Thyroid gland (tissue), 4 donors: ENCODE measurements at regions not wholly inside any gene's neighbourhood (a gene's known extent, or its start where the extent isn't known, plus 50 kb on each side); places are given as distances from the start of the nearest gene placed in this dataset.

ENCODE experiments used
- DNase-seq, 2 donors: peaks; one replicate each; pipeline ENCODE4 v3.0.0-alpha.2; 2019
- H3K27ac ChIP-seq, 3 donors: fragments of 200-600 bp; sonication (generic); 1 replicate in 2 of 3; 2 replicates in 1 of 3; pipeline ENCODE4 v1.5.1; 2016 to 2019; ENCODE audit warnings: mild to moderate bottlenecking in 1 of 3, moderate library complexity in 1 of 3
- H3K27me3 ChIP-seq: fragments of 200-600 bp; sonication (generic); one replicate; pipeline ENCODE4 v1.5.1; 2019
- H3K36me3 ChIP-seq, 2 donors: fragments of 200-600 bp; sonication (generic); one replicate each; pipeline ENCODE4 v1.5.1; 2016 to 2019
- H3K4me1 ChIP-seq, 2 donors: fragments of 200-600 bp; sonication (generic); one replicate each; pipeline ENCODE4 v1.5.1; 2017 to 2019
- H3K4me3 ChIP-seq, 3 donors: fragments of 200-600 bp; sonication (generic); replicated peaks in 1 of 3; 1 replicate in 2 of 3; 2 replicates in 1 of 3; pipeline ENCODE4 v1.5.1; 2016; ENCODE audit warnings: mild to moderate bottlenecking in 1 of 3
- H3K9me3 ChIP-seq: fragments of 200-600 bp; sonication (generic); one replicate; pipeline ENCODE4 v1.5.1; 2017
- POLR2A ChIP-seq, 2 donors: fragments of 450-650 bp; IDR thresholded peaks; one replicate each; pipeline ENCODE4 v1.6.1; 2017; ENCODE audit warnings: antibody characterized with exemption in 2 of 2, mild to moderate bottlenecking in 2 of 2, moderate library complexity in 1 of 2
- WGBS, 2 donors: methylation state at CpG; one replicate each; pipeline ENCODE4 v1.1.5; 2017; 5-methylcytosine and 5-hydroxymethylcytosine counted together
- intact Hi-C: fragments of 100-400 bp; cut with DNase I; formaldehyde crosslinking; loops from one replicate; pipeline ENCODE4 v1.15.1; 2023
- TF ChIP-seq, protein P1 (sequence below), 6 experiments: fragments of 200-600 bp in 3 of 6; fragments of 450-650 bp in 3 of 6; sonication (generic) in 3 of 6; IDR thresholded peaks; one replicate each; pipeline ENCODE4 v1.5.1; 2016 to 2019; ENCODE audit warnings: antibody characterized with exemption in 6 of 6, mild to moderate bottlenecking in 2 of 6, inconsistent platforms in 1 of 6, moderate library complexity in 1 of 6

DNA sequence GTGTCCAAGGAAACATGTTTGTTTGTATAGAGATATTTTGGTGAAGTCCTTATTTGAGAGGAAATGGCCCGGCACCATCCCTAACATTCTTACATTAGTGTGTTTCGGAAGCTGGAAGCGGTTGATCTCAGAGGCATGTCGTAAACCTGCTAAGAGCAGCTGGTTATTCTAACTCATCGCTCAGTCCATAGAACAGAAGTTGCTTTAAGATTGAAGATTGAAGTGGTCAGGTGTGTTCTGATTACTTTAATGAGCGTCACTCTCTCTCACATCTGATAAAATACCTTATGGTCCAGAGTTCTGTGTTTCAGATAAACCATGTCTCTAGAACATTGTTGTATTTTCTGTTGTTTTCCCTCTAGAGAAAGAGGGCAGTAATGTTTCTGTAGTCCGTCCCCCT is 60.2 kb upstream of the FLT1 start:
- Histone ChIP-seq H3K4me3 (no peak overlapping the region), H3K4me1 (peaks cover 25% of the 10 kb centered on the region in 2 donors), H3K27me3 (no peaks in the 10 kb centered on the region), H3K9me3 (no peaks in the 10 kb centered on the region), H3K36me3 (no peaks in the 10 kb centered on the region), H3K27ac (no peak overlapping the region)
- intact Hi-C loops, result no loop called here
- no peak for DNase-seq
- TF ChIP-seq, protein P1, sequence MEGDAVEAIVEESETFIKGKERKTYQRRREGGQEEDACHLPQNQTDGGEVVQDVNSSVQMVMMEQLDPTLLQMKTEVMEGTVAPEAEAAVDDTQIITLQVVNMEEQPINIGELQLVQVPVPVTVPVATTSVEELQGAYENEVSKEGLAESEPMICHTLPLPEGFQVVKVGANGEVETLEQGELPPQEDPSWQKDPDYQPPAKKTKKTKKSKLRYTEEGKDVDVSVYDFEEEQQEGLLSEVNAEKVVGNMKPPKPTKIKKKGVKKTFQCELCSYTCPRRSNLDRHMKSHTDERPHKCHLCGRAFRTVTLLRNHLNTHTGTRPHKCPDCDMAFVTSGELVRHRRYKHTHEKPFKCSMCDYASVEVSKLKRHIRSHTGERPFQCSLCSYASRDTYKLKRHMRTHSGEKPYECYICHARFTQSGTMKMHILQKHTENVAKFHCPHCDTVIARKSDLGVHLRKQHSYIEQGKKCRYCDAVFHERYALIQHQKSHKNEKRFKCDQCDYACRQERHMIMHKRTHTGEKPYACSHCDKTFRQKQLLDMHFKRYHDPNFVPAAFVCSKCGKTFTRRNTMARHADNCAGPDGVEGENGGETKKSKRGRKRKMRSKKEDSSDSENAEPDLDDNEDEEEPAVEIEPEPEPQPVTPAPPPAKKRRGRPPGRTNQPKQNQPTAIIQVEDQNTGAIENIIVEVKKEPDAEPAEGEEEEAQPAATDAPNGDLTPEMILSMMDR (IDR thresholded peaks at IDR 0.05), result no peak
- TF ChIP-seq POLR2A (IDR thresholded peaks at IDR 0.05), result no peak
- WGBS, 2 donors, result 82 to 88% methylated on average over 7 of the region's 7 CpGs

DNA sequence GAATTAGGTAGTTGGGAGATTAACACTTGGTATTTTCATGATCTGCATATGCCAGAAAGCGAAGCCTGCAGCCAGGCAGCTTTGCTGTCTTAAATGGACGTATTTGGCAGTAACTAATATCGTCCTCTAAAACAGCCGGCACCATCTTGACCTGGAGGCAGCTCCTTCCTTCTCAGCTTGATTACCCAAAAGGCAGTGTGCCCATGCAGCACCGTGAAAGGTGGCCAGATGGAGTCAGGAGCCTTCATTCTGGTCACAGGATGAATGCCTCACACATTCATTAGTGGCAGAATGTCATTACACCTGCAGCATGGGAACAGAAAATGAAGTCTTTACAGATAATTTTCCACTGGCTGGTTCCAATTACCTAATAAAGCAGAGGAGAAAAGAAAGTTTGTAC is 59.0 kb upstream of the FLT1 start:
- no peak for DNase-seq
- WGBS, 2 donors, result 88 to 89% methylated on average over 5 of the region's 5 CpGs
- Histone ChIP-seq H3K4me1 (peaks cover 13 to 15% of the 10 kb centered on the region in 2 donors), H3K9me3 (no peaks in the 10 kb centered on the region), H3K27me3 (no peaks in the 10 kb centered on the region), H3K36me3 (no peaks in the 10 kb centered on the region), H3K27ac (no peak overlapping the region), H3K4me3 (no peak overlapping the region)
- intact Hi-C loops, result no loop called here
- no peak for TF ChIP-seq POLR2A (IDR thresholded peaks at IDR 0.05)
- TF ChIP-seq, protein P1 (IDR thresholded peaks at IDR 0.05), result no peak

DNA sequence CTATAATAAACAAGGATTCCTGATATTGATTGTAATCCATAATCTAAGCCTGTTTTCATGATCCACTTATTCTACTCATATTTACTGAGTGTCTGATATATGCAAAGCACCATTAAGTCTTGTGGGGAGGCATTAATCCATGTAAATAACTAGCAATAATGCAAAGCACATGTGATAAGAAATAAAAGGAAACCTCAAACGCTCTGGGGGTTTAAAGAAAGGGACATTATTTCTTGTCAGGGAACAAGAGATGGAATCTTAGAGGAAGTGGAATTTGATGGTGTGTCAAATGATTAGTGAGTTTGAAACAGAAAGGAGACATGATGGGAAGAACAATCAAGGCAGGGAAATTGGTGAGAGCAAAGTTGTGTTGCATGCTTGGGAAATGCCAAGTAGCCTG is 57.4 kb upstream of the FLT1 start:
- WGBS, 2 donors, result 75 to 85% methylated on average over 1 of the region's 1 CpG
- Histone ChIP-seq H3K9me3 (no peaks in the 10 kb centered on the region), H3K27ac (no peak overlapping the region), H3K27me3 (no peaks in the 10 kb centered on the region), H3K4me3 (no peak overlapping the region), H3K36me3 (no peaks in the 10 kb centered on the region), H3K4me1 (peaks cover under 1 to 3% of the 10 kb centered on the region in 2 donors)
- TF ChIP-seq, protein P1 (IDR thresholded peaks at IDR 0.05), result no peak
- TF ChIP-seq POLR2A (IDR thresholded peaks at IDR 0.05), result no peak
- intact Hi-C loops, result no loop called here
- no peak for DNase-seq

DNA sequence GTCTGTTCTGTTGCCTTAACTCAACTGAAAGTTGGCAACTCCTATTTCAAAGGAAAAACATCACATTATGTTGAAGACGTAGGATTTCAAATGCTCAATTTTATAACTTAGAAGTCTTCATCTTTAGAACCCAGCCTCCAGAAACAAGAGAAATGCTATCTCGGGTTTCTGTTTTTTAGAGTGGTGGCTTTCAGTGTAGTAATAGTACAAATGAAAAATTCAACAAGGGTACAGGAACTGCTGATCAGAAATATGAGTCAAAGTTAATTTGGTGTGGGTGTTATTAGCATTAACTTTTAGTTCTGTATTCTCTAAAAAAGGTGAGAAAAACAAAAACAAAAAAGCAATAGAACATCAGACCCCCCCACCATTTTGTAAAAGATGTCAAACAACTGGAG is 56.6 kb upstream of the FLT1 start:
- H3K4me3 ChIP-seq, result no peak overlapping the region
- no peaks in the 10 kb centered on the region for H3K4me1 ChIP-seq
- TF ChIP-seq, protein P1 (IDR thresholded peaks at IDR 0.05), result no peak
- TF ChIP-seq POLR2A (IDR thresholded peaks at IDR 0.05), result no peak
- no peaks in the 10 kb centered on the region for H3K27me3 ChIP-seq
- H3K36me3 ChIP-seq, result no peaks in the 10 kb centered on the region
- no peaks in the 10 kb centered on the region for H3K9me3 ChIP-seq
- no peak for DNase-seq
- intact Hi-C loops, result no loop called here
- no peak overlapping the region for H3K27ac ChIP-seq
- WGBS, 2 donors, result 75 to 85% methylated on average over 2 of the region's 2 CpGs

DNA sequence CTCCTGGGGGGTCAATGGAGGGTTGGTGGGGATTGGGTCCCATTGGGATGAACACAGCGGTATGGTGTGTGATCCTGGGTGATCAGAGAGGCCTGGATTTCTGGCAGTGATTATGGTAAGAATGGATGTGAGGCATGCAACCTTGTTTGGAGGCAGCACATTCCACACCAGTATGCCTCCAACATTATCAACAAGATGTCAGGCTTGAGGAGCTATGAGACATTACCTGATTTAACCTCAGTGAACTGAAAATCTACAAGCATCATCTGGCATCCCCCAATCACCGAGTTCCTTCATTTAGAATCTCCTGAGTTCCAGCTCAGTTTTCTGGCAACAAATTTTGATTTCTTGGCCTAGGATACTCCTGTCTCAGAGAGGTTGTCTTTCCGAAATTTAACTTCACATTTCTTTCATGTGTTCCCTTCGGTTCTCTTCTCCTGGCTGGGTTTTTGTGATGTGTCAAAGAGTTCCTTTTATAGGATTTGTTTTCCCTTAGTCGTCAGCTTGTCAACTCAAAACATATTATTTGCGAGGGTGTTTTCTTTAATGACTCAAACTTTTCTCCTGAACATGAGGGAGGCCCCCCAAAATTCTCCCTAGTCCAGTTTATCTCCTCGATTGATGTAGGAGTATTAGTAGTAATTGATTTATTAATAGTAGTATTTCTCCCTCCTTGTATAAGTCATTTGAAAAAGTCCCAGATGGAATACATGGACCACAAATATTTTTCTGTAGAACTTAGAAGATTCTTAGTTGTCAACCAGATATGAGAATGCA is 56.0 kb upstream of the FLT1 start:
- H3K27me3 ChIP-seq, result no peaks in the 10 kb centered on the region
- no peaks in the 10 kb centered on the region for H3K4me1 ChIP-seq
- TF ChIP-seq, protein P1 (IDR thresholded peaks at IDR 0.05), result no peak
- no peak for TF ChIP-seq POLR2A (IDR thresholded peaks at IDR 0.05)
- no peak for DNase-seq
- H3K36me3 ChIP-seq, result no peaks in the 10 kb centered on the region
- no peak overlapping the region for H3K4me3 ChIP-seq
- no peak overlapping the region for H3K27ac ChIP-seq
- H3K9me3 ChIP-seq, result no peaks in the 10 kb centered on the region
- intact Hi-C loops, result no loop called here
- 89 to 91% methylated on average over 7 of the region's 7 CpGs for WGBS, 2 donors
